ENCODE measurements at regions not wholly inside any gene's neighbourhood (a gene's known extent, or its start where the extent isn't known, plus 50 kb on each side); places are given as distances from the start of the nearest gene placed in this dataset.

DNA sequence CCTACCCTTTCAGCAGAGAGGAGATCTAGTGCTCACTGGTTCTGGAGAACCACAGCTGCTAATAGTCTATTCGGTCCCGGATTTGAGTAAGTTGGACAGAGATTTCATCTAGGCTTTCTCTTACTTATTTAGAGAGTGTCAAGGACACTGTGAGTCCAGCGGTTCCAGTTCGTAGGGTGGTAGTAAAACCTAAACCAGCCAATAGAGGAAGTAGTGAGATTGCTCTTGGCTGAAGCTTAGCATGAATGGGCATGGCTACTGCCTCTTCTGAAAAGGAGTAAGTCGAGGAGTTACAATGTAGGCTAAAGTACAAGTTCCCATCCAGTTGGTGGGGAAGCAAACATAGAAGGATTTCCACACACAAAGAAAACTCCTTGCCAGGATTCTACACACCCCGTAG, 109.6 kb upstream of the MOCS2 start:
- DNase-seq (ENCODE audit: low spot score) = no peak

DNA sequence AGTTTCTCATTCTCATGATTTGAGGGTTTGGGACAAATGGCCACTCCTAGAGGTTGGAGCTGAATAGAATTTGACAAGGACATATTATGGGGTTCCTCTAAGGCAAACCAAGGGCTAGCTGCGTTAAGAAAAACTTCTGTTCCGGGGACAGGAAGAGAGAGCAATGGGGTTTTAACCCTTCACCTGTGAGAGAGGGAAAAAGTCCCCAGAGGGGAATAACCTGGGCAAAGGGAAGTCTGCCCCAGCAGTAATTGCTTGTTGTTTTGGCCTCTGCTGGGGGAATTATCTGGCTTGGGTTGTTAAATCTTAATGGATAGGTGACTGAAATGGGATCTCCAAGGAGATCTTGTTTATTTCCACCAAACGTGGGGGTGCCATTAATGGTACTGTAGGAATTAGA, 110.1 kb upstream of the MOCS2 start:
- no peak for DNase-seq (ENCODE audit: low spot score)

DNA sequence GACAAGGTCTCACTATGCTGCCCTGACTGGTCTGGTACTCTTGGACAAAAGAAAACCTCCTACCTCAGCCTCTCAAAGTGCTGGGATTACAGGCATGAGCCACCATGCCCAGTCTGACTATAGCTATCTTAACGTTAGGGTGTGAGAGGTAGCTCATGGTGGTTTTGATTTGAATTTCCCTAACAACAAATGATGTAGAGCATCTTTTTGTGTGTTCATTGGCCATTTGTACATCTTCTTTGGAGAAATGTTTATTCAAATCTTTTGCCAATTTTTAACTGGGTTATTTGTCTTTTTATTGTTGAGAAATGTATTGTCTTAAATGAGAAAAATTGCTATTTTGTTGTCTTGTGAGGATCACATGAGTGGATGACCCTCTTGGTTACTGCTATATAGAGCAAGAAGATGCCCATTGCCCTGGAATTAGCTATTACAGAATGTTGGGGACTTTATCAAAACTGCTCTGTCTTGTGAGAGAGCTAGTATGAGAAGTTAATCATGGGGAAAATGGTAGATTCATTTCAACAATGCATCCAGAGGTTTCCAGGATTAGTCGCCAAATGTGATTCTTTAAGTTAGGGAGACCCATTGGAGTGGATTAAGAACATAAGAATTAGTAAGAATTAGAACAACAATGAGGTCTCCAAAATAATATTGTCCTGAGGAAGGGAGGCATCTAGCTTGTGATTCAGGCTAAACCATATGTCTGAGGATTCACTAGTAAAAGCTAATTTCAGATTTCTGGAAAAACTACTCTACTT, 124.3 kb upstream of the MOCS2 start:
- no peak for DNase-seq (ENCODE audit: low spot score)

- DNase-seq (ENCODE audit: low spot score) = no peak
Observed at GRCh38 chr5:53236683-53237082, 127.1 kb upstream of the MOCS2 start.

DNA sequence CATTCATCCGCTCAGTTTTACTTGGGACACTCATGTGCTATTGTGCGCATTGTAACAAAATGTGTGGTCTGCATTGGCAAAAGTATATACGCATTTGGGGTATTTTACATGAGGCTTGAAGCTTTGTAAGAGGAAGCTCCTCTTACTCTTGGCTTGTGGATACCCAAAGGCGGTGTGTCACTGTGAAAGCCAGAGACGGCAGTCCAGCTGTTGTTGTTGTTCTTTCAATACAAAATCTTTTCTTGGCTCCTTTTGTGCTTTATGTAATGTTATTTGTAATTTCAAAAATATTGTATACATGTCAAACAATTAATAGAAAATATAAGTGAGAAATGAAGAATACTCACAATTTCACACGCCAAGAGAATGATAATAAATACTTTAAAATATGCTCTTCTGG, 128.3 kb upstream of the MOCS2 start:
- DNase-seq (ENCODE audit: low spot score) = no peak

GRCh38 chr5:53239301-53239990, 129.9 kb upstream of the MOCS2 start:
- no peak for DNase-seq (ENCODE audit: low spot score)

DNA sequence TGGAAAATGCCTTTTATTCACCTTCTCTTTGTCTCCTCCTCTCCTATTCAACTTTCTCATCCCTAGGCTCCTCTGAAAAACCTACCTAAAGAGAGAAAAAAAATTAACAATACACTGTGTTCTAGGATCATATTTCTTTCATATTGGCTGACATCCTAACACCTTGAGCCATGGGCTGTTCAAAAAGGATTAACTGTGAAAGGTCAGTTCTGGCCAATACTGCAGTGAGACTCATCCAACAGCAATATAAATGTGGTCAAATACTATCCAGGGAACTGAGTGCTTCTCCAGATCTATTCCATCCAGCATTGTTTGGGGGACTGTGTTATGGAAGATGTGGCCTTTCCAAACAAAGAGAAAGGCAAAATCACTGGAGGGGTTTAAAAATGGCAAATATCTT, 131.1 kb upstream of the MOCS2 start:
- DNase-seq (ENCODE audit: low spot score) = no peak

DNA sequence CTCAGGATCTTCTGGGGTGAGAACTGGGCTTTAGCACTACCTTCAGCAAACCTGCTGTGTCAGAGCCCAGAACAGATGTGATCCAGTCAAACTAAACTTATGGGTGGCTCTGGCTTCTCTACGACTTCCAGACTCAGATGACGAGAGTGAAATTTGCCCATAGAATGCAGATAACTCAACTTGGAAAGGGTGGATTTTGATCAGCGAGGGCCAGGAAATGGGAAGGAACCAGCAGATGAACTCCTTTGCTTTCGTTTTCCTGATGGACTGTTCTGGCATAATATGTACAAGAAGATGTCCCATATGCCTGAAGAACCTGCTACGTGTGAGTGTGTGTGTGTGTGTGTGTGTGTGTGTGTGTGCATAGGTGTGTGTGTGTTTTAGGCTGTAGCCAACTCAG, 132.0 kb upstream of the MOCS2 start:
- no peak for DNase-seq (ENCODE audit: low spot score)

GRCh38 chr5:53243403-53243802, 133.8 kb upstream of the MOCS2 start:
- DNase-seq (ENCODE audit: low spot score) = no peak

DNA sequence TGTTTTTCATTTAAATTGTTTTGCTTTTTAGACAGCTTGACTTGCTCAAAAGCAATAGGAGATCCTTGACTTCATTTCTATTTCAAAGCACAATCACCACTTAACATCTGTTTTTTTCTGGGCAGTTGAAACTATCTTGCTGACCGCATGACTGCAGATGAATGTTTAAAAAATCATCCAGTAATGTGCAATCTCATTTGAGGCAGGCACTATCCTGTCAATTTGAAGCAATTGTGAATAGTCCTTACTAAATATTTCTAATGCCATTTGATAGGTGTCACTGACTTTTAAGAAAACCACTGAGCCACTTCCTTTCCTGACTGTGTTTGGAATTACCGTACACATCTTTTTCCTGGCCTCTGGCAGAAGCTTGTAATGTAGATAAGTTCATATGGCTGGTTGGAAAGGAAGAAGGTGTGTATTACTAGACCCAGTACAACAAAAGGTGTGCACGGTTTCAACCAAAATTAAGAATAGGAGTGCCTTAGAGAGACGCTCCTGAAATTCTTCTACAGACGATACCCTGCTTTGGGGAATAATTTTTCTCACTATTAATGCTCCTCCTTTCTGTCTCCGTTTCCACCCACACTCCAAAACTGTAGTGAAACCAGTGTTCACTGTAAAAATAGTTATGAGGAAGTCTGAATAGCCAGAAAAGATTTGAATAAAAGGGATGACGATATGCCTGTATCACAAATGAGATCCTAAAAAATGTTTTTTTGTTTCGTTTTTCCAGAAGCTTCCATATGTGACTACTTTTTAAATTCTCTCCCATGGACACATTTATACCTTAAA, 136.7 kb upstream of the MOCS2 start:
- DNase-seq (ENCODE audit: low spot score) = no peak

DNA sequence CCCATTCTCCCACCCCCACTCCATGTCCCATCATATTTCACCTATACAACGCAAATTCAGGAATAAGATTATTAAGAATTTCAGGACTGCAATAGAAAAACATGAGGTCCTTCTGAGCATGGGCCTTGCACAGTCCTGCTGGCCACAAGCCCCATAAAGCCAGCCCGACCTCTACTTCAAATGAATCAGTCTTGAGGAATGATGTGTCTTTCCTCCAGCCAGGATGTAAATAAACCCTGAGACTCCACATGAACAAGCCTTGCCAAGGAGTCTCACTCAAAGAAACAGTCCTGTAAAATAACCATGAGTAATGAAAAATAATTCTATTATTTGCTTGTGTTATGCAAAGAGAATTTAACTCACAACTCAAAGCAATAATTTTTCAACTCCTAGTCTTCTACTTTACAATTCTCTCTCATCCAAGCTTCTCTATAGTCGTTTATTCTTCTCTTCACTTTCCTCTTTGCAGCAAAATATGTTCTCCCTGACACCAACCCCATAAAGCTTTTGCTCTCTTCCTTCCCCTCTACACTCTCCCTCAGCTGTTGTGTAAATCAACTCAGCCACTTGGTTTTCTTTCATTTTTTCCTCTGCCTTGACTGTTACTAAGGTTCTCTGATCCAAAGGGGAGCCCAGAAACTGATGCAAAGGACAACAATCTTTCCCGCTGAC, 140.1 kb upstream of the MOCS2 start:
- DNase-seq (ENCODE audit: low spot score) = no peak

GRCh38 chr5:53250201-53250550, 140.6 kb upstream of the MOCS2 start:
- DNase-seq (ENCODE audit: low spot score) = no peak

DNA sequence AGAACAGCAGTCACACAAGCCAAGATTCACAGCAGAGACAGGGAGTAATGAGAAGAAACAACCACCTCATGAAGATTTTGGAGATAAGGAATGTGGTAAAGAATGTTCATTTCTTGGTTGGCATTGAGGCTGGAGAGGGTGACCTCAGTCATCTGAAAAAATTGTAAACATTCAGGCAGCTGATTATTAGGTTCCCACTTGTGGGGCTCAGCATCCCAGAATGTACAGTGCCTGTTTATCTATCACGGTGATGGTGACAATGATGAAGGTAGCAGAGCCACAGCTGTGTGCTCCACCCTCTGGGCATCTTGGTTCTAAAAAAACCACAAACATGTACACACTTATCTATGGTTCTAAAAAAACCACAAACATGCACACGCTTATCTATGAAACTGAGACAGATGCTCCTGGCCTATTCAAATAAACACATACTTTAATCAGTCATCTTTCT, 143.9 kb upstream of the MOCS2 start:
- DNase-seq (ENCODE audit: low spot score) = no peak

DNA sequence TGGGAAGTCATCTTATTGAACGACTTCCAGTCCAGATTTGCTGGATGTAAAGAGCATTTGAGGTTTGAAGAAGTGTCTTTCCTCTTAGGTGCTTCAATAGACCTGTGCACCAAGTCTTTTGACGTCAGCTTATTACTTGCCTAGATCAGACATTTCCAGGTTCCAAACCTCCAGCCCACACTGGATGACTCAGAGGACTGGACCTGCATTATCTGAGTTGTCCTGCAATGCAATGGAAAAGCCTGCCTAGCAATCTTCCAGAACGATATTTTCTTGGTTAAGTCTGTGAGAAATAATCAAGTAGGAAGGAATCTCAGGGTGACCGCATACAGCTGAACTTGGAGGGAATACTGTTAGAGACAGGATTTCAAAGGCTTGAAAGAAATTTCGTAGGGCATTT, 147.2 kb upstream of the MOCS2 start:
- DNase-seq (ENCODE audit: low spot score) = no peak

DNA sequence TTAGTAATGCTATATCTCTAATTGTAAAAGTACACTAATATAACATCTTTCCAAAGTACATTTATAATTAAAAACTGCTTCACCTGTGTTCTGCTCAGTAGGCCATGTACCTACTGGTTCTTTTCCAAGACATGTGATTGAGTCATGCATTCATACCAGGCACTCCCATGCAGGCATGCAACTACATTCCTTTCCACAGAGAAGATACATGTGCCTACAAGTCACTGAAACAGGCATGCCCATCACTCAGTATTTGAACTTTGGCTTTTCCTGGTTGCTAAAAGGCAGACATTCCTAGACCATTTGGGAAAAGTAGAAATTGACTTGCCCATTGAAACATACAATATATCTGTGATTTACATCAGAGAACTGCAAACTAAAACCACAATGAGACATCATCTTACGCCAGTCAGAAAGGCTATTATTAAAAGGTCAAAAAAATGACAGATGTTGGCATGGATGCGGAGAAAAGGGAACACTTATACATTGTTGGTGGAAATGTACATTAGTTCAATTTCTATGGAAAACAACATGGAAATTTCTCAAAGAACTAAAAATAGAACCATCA, 148.3 kb upstream of the MOCS2 start:
- no peak for DNase-seq (ENCODE audit: low spot score)

GRCh38 chr5:53259176-53259575, 149.6 kb upstream of the MOCS2 start:
- no peak for DNase-seq (ENCODE audit: low spot score)

- DNase-seq (ENCODE audit: low spot score) = no peak
Observed at GRCh38 chr5:53260446-53260845, 150.9 kb upstream of the MOCS2 start.

GRCh38 chr5:53261245-53261644, 151.7 kb upstream of the MOCS2 start:
- no peak for DNase-seq (ENCODE audit: low spot score)

DNA sequence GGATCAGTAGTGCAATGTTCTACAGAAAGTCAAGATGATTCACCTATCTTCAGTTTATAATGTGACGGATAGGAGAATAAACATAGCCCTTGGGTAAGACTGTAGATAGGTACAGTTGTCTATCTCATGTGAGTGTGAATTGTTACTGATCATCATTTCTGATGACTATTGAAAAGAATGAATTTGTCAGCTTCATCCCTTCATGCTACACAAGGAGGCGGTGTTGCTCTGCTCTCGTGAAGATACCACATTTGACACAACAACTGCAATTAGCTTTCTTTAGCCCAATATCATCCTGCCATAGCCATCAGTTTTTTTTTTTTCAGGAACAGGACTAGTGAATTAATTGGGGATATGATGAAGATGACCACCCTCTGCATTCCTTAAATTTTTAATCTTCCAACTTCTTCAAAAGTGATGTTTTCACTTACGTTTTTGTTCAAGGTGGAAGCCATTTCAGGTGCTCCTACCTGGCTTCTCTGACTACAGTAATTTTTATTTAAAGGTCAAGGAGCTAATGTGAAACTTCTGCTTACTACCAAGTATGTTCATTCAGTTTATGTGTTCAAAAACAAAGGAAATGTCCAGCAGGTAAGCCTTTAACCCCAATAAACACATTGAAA, 152.9 kb upstream of the MOCS2 start:
- peak; percentile 15 for DNase-seq (ENCODE audit: low spot score)

DNA sequence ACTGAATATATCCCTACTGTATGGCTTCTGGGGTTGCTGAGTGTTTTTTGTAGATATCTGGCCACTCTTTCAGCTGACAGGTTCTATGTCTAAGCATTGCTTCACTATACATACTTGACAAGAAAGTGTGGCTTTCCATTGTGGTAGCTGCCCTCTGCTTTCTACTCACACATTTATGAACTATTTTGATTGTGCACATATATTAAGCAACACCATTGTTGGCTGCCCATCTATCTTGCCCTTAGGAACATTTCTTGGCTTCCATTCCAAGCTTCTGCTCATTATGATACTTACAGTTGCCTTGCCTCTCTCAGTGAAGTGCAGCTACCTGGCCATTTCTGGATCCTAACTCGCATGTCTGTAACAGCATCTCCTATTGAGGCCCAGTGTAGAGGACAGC, 153.6 kb upstream of the MOCS2 start:
- no peak for DNase-seq (ENCODE audit: low spot score)

GRCh38 chr5:53265043-53265442, 155.5 kb upstream of the MOCS2 start:
- no peak for DNase-seq (ENCODE audit: low spot score)

Data from mucosa of gallbladder (tissue), 1 donor.